T1000 (cell line): ENCODE measurements at regions not wholly inside any gene's neighbourhood (a gene's known extent, or its start where the extent isn't known, plus 50 kb on each side); places are given as distances from the start of the nearest gene placed in this dataset.

Experiments used
- DNase-seq: peaks from one replicate; lab custom pipeline; 2025; ENCODE audit warnings: mixed read lengths; lab: John Stamatoyannopoulos, UW

- DNase-seq: no peak
These were observed 848.0 kb downstream of the TUSC7 start for GRCh38 chr3:117557464-117558090.

DNA sequence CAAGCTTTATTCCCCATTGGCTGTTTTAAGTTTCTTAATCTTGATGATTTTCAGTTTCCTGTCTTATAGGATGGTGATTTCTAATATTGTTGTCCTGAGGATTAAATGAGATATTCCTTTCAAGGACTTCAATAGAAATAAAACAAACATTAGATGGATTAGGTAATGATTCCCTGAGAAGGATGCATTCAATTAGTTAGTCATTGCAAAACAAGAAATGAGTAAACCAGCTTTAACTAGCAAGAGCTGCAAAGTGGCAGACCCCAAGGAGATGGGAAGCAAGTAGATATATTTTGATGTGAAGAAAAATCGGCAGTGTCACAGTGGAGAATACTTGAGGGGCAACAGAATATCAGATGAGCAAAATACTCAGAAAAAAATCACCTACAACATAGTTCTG lies 849.1 kb downstream of the TUSC7 start:
- no peak for DNase-seq

DNA sequence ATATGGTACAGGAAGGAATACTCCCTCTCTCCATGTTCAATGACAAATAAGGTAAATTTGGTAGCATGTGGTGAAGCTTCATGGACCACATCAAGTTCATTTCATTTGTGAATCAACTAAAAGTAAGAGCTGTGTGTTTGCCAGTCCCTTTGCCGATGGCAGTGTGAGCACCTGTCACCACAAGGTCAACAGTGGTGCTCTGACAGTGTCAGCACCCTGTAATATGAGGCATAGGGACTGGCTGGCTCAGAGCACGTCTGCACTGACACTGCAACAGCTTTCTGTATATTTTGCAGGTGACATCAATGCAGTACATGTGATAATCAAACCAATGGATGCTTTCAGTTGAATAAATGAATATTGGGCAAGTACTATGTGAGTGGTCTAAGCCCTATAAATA lies 852.4 kb downstream of the TUSC7 start:
- no peak for DNase-seq

DNA sequence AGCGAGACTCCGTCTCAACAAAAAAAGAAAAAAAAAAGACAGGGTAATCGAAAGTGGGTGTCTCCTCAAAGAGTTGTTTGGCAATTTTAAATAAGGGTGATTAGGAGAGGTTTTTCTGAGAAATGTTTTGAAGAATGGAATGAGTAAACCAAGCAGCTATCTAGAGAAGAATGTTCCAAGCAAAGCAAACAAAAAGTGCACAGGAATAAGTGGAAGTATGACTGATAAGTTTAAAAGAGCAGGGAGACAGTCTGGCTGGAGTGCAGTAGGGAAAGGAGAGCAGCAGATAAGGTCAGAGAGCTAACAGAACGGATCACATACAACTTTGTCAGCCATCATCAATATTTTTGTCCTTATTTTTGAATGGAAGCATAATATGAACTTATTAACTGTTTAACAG lies 853.5 kb downstream of the TUSC7 start:
- DNase-seq: no peak

DNA sequence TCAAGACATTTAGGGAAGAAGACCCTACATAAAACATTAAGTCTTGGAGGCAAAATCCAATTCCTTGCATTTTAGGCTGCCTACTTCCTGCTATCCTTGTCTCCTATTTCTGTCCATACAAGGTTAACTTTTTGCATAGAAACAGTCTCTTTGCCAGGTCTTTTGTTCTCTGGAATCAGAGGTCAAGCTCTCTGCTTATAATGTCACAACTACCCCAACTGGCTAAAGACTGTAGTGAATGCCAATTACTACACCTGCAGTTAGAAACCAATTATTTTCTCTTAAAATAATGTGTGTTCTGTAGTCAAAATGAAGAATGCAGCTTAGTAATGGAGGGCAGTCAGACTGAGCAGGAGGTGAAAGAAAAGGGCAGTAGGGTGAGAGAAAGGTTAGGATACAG lies 856.2 kb downstream of the TUSC7 start:
- no peak for DNase-seq

- no peak for DNase-seq
These were observed 857.3 kb downstream of the TUSC7 start for GRCh38 chr3:117566926-117567325.

DNA sequence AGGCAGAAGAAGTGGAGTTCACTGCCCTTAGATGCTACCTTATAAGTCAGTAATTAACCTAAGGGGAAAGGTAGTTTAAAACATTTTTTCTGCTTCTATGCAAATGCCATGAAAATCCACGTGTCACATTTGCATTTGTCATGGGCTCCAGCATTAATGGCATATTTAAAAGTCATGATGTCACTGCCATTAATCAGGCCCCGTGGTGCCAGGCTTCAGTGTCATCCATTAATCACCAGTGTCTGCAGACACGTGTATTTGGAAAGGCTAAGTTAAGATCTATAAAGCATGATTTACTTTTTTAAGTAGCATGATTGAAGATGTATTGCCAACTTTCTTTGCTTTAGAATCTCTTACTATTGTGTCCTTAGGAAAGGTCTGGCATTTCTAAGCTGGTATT lies 857.8 kb downstream of the TUSC7 start:
- no peak for DNase-seq

- DNase-seq: no peak
These were observed 858.3 kb downstream of the TUSC7 start for GRCh38 chr3:117567906-117568305.

GRCh38 chr3:117572786-117573185 lies 863.2 kb downstream of the TUSC7 start:
- no peak for DNase-seq

DNA sequence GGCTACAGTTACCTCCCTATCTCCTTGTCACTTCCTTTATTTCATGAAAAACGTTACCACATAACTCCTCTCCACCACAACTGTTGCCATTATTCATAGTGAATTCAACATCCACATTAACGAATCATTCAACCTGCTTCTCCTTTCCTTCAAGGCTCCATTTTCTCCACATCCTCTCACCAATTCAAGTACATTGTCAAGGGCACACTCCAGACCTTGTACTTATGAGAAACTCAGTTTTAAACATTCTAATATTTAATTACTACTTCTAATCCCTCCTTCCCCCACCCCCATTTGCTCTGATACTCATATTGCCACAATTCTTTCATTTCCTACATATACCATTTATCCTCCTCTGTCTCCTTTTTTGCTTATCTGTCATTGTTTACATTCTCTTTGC lies 871.2 kb downstream of the TUSC7 start:
- DNase-seq: no peak

- no peak for DNase-seq
These were observed 876.6 kb downstream of the TUSC7 start for GRCh38 chr3:117586161-117586560.

DNA sequence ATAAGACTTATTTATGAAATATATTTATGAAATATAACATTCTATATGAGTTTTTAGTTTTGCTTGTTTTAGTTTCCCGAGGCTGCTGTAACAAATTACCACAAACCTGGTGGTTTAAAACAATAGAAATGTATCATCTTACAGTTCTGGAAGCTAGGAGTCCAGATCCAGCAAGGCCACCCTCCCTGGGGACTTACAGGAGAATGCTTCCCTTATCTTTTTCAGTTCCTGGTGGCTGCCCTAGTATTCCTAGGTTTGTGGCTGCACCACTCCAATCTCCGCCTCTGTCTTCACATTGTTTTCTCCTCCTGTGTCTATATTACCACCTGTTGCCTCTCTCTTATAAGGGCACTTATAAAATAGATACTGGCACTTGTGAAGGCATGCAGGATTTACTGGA lies 877.8 kb downstream of the TUSC7 start:
- no peak for DNase-seq

DNA sequence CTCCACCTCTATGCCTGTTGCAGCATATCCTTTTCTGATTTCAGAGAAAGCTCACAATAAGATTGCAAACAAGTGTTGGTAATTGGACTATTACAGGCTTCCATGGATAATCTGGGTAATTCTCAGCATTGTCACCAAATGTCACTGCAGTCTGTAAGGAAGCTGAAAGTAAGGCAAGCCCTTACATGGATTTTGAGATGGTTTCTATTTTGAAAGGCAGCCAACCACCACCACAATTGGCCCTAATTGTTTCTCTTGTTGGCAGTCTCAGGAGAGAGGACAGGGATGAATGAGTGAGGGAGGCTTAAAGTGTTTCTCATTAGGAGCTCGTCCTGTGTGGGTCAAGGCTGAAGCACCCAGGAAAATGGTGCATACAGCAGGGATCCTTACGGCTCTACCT lies 879.9 kb downstream of the TUSC7 start:
- DNase-seq: no peak

DNA sequence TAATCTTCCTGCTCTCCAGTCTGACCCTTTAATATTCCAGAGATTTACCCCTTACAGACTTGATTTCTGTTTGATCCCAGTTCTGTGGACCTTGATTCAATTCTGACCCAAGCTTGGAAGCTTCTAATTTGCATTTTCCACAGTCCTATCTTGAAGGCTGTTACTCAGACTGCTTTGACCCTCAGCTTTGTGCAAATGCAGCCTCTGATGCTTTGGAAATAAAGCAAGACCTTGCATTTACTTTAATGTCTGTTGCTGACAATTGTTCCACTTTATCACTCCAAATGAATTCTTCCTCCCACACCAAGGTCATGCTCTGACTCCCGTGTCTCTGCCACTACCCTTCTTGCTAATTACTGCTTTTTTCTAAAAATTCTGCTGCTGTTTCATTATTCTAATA lies 886.0 kb downstream of the TUSC7 start:
- DNase-seq: no peak

- DNase-seq: no peak
These were observed 886.9 kb downstream of the TUSC7 start for GRCh38 chr3:117596503-117596902.

DNA sequence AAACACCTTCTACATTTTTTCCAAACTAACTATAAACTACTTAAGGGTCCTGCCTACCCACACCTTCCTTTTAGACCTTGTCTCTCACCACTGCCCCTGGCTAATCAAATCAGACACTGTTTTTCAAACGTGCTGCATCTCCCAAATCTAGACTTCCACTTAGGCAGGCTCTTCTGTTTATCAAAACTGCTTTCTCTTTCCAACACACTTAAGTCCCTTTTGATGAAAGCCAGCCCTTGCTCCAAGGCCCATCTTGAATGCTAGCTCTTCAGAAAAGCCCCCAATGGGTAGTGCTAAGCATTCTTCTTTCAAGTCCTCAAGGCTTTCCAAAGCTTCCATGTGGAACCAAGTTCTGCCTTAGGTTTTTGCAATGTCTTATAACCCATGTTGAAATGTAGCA lies 888.3 kb downstream of the TUSC7 start:
- no peak for DNase-seq

- DNase-seq: no peak
These were observed 890.5 kb downstream of the TUSC7 start for GRCh38 chr3:117600112-117600511.

GRCh38 chr3:117600666-117601065 lies 891.1 kb downstream of the TUSC7 start:
- no peak for DNase-seq

DNA sequence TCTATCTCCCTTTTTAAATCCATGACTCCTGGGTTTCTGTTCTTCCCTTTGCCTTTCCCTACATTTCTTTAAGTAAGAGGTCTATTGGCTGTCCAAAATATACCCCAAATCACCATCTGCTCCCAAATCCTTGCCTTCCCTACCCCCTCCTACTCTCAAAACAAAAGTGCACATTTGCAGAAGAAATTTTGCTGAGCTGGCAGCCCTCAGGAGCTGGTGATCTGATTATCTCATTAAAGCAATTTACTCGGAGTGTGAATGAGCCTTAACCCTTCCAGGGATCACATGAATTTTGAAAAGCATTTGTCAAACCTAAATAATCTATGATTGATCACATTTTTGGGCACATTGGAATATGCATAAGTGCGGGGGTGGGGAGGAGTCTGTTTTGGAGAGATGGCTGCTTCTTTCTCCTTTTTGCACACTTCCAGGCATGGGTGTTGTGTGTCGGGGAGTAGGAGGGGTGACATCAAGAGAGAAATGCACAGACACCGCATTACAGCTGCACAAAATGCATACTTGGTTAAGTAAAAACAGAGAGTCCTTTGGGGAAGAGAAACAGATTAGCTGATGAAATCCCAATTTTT lies 892.6 kb downstream of the TUSC7 start:
- no peak for DNase-seq

DNA sequence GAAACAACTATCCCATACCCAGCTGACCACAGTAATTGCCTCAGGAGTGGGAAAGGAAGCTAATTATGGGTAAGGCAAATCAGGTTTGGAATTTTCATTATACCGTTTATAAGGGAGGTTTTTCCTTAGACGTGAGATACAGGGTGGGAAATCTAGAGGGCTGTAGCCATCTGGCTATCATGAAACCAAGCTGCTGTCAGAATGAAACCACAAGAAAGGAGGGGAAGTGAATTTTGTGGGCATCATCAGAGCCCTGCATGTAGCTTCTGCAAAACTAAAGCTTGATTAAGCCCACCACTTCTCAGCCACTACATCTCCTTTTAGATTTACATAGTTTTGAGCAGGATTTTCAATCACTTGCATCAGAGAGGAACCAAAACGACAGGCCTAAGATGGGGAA lies 893.5 kb downstream of the TUSC7 start:
- no peak for DNase-seq

GRCh38 chr3:117606866-117607265 lies 897.3 kb downstream of the TUSC7 start:
- DNase-seq: no peak

DNA sequence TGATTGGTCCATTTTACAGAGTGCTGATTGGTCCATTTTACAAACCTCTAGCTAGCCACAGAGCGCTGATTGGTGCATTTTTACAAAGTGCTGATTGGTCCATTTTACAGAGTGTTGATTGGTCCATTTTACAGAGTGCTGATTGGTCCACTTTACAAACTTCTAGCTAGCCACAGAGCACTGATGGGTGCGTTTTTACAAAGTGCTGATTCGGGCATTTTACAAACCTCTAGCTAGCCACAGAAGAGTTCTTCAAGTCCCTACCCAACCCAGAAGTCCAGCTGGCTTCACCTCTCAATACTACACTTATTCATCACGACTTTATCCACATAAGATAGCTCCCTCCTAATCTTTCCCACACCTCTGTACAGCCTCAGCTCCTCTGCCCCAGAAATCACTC lies 899.8 kb downstream of the TUSC7 start:
- no peak for DNase-seq

DNA sequence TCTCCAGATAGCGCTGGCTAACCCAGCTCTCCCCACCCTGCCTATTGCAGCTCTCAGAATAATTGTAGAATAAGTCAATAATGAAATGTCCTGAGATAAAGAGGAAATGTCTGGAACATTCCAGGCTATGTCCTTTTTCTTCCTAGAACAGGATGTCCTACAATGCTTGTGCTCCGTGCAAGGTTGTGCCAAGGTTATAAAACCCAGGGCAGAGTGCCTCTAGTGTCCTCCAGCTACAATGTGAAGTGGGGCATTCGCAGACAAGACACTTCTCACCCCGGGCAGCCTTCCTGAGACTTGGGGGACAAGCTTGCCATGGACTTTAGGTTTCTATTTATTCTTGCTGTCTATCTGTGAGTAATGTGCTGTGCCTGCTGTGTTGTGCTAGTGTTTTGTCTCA lies 900.6 kb downstream of the TUSC7 start:
- DNase-seq: no peak

GRCh38 chr3:117611211-117611610 lies 901.6 kb downstream of the TUSC7 start:
- DNase-seq: no peak
